SK-N-MC (cell line): ENCODE measurements at regions not wholly inside any gene's neighbourhood (a gene's known extent, or its start where the extent isn't known, plus 50 kb on each side); places are given as distances from the start of the nearest gene placed in this dataset.

ENCODE experiments used
- EZH2 ChIP-seq: fragments of 200-600 bp; sonication (generic); IDR thresholded peaks from one replicate; pipeline ENCODE4 v1.6.1; 2017; ENCODE audit warnings: antibody characterized with exemption
- FOXP2 ChIP-seq: optimal IDR thresholded peaks from 2 replicates; pipeline ENCODE3; 2011; ENCODE audit warnings: mild to moderate bottlenecking, moderate library complexity; ENCODE audit not compliant: insufficient read depth; ENCODE audit errors: extremely low read length, control extremely low read depth
- POLR2AphosphoS5 ChIP-seq: IDR thresholded peaks from 2 replicates; pipeline ENCODE4 v1.6.1; 2012; ENCODE audit warnings: mild to moderate bottlenecking, low read depth, low read length, borderline replicate concordance

DNA sequence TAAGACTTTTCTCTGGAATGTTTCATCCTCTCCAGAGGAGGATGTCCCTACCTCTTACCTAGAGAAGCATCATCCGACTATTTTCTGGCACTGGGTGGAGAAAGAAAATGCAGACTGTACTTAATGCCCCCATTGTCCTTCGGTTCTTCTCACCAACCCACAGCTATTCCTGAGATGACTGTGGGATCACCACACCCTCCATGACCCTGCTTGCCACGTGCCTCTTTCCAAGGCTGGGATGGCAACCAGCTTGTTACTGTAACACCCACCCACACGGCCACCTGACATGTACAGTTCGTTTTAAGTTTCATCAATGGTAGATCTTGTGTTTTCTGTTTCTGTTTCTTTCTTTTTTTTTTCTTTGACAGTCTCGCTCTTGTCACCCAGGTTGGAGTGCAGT lies 365.2 kb downstream of the FBXO15 start:
- TF ChIP-seq POLR2AphosphoS5 = no peak
- TF ChIP-seq EZH2 = no peak
- TF ChIP-seq FOXP2 = no peak
